ENCODE measurements at regions not wholly inside any gene's neighbourhood (a gene's known extent, or its start where the extent isn't known, plus 50 kb on each side); places are given as distances from the start of the nearest gene placed in this dataset.
A peak's percentile ranks its signal among the peaks of the same experiment; 100 is the strongest.

DNA sequence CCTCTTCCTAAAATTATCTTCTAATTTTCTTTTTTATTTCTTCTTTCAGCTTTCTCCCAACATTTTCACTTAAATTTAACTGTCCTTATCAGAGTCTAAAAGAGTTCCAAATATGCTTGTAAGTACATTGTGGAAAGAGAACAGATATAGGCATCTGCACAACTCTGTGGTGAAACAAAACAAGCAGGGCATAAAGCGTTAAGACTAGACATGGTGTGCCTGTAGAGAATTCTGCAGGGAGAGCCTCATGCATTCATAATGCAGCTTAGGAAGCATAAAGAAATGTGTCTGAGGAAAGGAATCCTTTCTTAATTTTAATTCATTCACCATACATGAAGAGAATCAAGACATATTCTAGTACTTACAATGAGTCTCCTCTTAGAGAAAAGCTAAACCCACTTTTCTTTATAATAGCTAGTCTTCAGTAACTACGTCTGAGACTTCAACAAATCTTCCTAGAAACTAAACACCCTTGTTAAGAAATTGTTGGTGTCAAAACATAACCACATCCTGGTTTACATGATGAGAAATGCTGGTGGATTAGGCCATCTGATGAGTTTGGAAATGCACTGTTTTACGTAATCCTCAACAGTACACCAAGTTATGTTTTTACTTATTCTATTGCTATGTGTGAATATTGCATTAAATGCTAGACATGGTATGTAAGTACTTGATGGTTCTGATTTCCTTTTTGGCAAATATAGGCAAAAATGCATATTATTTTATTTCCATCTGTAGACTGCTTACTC lies 307.8 kb upstream of the GIMD1 start:
- DNase-seq (ENCODE audit: low spot score): no peak

DNA sequence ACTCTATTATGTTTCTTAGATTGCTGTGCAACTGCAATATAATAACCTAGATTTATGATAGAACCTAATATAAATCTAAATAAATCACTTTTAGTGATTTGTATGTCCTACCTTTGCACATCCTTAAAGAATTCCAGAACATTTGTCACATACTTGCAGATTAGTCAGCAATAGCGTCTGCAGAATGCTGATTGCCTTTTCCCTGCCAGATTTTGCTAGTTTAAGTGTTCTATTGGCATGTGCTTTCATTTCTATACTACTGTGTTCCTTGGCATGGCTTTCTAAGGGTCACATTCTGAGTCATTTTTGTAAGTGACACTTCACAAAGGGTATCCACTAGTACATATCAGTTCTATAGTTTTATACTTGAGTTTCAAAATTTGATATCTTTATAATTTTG lies 303.1 kb upstream of the GIMD1 start:
- no peak for DNase-seq (ENCODE audit: low spot score)

DNA sequence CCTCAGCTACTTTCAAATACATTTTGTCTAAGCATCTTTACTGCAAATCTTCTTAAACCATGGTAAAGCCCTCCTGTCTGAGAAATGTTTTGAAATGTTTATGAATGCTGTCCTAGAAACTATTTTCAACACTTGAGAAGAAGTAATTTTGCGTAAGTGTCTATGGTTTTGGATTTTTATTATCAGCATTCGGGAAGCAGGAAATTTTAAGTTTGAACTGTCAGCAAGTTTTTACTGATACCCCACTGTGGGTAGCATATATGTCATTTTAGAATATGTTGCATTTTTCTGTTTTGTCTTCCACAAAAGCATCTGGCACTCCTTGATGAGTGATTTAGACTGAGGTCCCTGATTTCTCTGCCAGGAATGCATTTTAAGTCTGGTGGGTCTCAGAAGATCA lies 302.4 kb upstream of the GIMD1 start:
- DNase-seq (ENCODE audit: low spot score): no peak

DNA sequence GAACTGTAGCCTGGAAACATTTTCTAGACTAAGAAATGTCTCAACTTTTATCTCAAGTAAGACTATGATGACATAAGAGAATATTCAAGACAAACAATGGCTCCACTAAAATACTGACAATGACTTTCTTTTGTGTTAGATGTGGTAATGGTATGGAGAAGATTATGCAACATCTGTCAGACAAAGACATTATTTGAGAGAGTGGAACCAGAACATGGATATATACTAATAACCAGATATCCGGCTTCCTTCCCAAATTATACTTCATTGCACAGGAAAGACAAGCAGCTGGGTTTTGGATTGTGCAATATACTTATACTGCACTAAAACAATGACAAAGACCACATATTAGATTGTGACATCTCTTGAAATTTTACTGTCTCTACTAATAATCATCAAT lies 290.8 kb upstream of the GIMD1 start:
- no peak for DNase-seq (ENCODE audit: low spot score)

DNA sequence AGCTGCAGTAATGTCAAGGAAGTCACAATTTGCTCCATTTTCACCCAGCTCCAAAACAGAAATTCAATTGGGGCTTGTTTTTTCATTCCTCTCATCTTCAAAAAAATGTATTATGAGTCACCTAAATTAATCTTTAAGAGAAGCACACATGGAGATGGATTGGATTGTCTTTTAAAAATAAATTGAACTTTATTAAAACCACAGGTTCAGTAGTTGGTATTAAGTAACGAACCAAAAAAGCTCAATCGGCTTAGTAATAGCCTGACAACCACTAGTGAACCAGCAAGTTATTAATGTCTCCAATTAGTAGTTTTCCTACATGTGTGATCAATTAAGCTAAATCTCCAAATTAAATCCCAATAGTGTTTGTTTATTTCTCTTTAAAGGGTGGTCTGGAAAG lies 283.5 kb upstream of the GIMD1 start:
- DNase-seq (ENCODE audit: low spot score): no peak

DNA sequence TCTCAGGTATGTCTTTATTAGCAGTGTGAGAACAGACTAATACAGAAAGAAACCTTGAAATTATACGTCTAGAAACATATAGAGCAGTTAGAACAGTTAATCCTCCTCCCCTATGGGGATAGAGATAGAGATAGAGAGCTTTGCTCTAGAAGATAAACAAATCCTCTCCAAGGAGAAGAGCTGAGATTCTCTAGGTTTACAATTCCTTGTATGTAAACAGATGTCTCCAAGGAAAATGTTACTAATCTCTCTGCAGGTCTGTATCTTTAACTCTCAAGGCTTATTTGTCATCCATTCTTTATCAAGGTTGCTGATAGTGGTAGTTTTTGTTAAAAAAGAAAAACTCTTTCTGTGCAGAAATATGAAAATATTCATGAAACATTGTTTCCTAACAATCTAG lies 282.1 kb upstream of the GIMD1 start:
- no peak for DNase-seq (ENCODE audit: low spot score)

DNA sequence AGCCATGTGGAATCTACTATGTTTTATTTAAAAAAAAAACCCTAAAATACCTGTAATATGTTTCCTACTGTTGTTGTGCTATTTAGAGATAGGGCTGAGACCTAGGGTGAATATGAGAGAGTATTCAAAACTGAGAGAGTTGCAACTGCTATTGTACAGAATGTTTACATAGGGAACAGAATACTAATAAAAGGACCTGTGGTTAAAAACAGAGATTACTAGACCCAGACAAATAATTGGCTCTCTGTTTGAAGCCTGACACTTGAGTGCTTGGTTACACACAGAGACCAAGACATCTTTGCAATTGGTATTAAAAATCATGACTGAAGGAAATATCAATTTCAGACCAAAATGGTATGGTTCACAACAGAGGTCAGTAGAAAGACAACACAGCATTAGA lies 278.9 kb upstream of the GIMD1 start:
- DNase-seq (ENCODE audit: low spot score): no peak

DNA sequence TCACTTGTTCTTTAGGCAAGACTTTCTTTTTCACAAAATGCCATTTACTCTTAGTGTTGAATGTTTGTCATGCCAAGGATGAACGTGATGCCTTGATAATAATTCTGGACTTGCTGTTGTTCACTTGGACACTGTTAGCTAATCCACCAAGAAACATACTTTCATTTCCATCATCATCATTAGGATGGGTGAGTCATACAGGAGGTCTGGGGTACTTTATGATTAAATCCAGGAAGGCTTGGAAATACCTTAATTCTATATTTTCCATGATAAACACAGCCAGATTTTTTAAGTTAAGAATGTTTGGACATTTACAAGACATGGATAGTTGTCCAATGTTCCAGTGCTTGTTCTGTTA lies 260.7 kb upstream of the GIMD1 start:
- no peak for DNase-seq (ENCODE audit: low spot score)

DNA sequence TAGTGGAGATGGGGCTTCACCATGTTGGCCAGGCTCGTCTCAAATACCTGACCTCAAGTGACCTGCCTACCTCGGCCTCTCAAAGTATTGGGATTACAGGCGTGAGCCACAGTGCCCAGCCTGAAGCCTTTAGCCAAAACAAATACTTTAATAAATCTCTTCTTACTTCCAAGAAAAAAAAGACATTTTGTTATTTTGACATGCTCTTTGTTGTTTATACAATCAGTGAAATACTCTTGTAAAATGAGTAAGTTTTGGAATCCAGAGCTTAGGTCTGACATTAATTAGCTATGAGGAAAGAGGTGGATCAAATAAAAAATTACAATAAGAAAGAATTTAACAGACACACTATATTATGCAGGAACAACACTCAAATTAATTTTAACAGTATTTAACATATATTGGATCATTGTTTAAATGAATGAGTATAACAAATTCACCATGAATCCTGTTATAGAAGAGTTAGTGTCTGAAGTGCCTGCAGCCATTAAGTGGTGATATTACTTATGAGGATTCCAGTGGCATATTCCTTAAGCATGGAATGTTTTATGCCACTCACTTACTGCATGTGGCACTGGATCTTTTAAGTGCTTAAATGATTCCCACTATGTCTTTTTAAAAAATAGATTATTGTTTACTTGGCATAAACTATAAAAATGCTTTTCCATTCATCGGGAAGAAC lies 260.1 kb upstream of the GIMD1 start:
- DNase-seq (ENCODE audit: low spot score): no peak

DNA sequence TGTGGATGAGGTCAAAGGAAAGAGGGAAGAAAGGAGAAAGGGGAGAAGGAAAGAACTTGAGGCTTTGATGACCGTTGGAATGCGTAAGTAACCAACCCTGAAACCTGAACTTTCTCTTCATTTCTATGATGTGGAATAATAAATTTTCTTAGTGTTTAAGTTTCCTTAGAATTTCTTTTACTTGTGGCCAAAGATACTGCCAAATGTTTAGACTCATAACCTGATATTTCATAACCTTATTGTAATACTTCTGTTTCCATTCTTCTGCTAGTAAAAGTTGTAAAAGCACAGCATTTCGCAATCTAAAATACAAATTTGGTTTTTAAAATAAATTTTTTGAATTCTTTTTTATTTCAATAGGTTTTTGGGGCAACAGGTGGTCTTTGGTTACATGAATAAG lies 258.5 kb upstream of the GIMD1 start:
- no peak for DNase-seq (ENCODE audit: low spot score)

DNA sequence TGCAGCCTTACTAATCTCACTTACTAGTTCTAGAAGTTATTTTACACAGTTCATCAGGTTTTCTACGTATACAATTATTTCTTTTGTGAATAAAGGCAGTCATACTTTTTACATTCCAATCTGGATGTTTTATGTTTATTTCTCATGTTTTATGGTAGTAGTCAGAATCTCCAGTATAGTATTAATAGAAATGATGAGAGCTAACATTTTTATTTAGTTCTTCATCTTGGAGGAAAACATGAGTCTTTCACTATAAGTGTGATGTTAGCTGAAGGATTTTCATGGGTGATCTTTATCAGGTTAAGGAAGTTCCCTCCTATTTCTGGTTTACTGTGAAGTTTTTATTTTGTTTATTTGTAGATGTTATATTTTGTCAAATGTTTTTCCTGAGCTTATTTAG lies 256.1 kb upstream of the GIMD1 start:
- DNase-seq (ENCODE audit: low spot score): no peak

DNA sequence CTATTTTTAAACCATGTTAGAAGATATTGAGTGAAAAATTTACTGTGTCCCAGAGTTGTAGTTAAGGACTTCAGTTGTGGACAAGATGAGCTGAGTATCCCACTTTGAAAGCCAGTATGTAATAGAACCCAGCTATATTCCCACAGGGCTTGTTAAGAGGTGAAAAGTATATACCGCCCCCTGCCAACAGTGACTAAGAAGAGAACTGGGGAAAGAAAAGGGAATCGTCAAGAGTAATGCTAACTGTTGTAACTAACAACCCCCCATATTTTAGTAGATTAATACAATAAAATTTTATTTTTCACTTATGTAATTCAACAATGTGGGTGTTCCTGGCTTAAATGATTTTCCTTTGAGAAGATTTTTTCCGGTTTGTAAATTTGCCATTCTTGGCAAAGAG lies 250.4 kb upstream of the GIMD1 start:
- no peak for DNase-seq (ENCODE audit: low spot score)

DNA sequence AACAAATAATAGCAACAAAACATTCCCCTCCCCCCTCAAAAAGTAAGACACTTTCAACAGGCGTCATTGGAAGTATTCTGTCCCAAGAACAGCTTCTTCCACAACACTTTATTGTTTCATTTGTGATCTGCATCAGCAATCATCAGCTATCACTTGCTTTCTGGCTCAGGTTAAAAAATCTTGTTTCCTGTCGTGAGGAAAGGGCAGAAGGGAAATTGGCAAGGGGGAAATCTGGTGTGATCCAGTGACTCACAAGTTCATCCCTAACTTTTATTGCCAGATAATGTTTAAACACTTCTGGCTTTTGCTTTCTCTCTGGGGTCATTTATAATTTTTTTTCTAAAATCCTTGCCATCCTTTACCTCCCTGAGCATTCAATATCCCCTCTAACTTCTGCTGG lies 247.4 kb upstream of the GIMD1 start:
- DNase-seq (ENCODE audit: low spot score): peak; percentile 14

DNA sequence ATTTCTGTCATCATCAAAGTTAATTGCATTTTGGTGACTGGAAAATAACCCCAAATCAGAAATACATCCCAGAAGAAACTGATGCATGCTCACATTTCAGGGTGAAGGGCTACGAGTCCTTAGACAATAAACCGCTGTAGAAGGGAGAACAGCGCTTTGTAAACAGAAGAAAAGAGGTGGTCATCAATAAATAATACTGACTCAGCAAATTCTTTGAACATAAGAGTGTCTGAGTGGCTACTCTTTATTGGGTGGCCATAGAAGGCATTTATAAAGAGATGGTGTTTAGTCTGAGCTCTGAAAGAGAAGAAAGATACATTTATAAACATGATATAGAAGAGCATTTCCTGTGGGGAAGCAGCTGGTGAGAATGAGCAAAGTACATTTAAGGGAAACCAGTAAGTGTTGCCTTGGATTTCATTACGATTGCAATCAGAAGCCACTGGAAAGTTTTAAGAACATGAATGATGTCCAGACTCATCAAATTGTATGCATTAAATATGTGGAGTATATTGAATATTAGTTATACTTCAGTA lies 246.9 kb upstream of the GIMD1 start:
- DNase-seq (ENCODE audit: low spot score): no peak

DNA sequence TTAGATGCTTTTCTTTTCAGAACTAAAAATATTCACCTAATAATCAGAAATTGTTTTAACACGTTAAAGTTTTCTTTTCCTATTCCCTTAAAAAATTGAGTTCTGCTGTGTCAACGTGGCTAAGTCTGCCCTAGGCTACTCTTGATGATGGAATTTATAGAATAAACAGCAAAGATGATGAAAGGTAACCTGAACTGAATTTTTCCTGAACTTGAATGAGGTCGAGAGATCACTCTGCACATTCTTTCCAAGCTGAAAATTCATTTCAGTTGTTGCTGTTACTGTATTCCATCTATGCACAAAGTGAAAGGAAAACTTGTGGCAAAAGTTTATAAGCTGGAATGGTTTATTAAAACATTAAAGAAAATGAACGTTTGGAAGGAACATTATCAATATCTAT lies 245.9 kb upstream of the GIMD1 start:
- no peak for DNase-seq (ENCODE audit: low spot score)

DNA sequence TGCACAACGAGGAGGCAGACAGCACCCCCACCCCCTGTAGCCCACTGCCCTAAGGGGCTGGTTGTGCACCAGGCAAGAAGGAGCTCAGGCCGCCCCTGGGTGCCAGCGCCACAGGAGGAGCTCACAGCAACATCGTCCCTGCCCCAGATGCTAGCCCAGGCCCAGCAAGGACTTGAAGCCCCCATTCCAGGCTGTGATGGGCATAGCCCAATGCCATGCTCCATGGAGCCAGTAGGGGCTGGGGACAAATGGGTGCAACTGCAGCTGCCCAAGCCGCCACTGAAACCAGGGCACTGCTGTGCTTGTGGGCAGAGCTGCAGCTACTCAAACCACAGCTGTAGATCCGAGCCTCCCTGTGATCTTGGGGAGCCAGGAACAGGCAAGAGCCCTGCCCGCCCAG lies 241.3 kb upstream of the GIMD1 start:
- no peak for DNase-seq (ENCODE audit: low spot score)

DNA sequence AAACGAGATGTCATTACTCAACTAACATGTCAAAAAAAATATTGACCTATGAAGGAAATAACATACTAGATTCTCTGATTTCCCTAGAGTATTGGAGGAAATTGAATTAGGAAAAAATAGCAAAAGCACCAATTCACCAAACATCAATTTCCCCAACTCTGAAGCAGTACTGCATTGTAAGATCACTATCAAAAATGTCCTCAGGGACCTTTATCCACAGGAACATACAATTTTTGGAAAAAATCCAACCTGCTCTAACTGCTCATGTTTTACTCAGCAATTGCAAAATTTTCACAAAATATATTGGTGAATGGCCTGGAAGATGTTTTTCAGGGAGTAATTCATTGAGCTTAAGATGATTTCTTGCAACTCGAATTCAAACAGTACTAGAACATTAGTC lies 239.0 kb upstream of the GIMD1 start:
- no peak for DNase-seq (ENCODE audit: low spot score)

DNA sequence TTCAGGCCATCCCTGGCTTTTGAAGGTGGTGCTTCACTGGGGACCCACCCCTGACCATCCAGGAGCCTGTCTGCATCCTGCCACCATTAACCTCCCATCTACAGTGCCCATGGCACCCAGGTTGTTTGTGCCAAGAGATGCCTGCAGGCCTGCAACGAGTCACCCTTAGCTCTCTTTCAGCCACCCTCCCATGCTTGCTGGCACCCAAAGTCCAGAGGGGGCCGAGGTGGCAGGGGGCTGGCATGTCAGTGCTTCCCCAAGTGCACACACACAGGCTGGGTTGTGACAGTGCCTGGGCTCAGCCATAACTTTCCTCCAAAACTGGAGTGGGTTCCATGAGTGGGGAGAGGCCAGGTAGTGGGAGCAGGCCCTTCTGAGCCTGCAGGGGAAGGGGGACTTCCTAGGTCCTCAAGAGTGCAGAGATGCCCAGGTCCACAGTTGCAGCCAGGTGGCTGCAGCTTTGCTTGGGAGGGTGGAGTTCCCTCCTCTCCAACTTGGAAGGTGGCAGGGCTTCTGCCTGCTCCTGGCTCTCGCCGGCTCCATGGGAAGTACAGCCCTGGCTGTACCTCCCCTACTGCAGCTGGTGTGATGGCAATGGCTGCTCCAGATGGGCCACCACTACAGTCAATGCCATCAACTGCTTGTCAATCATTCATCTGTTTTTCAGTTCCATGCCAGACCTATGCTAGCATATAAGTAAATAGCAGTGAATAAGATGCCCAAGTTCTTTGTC lies 235.9 kb upstream of the GIMD1 start:
- DNase-seq (ENCODE audit: low spot score): no peak

DNA sequence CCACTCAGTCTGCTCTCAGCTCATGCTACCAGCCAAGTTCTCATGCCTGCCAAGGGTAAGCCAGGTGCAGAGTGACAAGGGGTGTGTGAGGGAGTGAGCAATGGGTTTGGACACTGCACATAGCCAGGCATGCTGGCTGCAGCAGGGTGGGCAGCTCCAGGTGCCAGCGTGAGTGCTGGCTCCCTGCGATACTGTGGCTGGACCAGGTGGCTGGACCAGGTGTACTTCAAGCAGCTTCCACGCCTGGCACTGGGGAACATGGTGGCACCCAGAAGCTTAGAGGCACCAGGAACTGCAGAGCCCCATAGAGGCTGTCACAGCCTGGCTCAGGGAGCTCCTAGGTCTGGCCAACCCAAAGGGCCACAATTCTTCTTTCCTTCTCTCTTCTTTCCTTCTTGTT lies 234.9 kb upstream of the GIMD1 start:
- DNase-seq (ENCODE audit: low spot score): no peak

DNA sequence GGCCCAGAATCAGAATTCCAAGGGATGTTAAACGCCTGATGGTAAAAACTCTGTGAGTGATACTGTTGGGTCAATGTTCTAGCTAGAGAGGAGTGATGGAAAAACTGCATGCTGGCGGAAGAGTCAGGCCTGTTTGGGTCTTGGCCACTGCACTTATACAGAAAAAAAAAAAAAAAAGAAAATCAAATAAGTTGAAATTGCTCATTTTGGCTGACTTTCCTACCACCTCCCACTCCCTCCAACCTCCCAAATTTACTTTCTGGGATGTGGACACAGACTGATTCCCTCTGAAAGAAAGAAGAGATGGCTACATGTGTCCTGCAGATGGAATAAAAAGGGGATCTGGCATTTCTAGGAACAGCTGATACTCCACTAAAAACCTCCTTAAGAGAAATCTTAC lies 234.1 kb upstream of the GIMD1 start:
- DNase-seq (ENCODE audit: low spot score): no peak

DNA sequence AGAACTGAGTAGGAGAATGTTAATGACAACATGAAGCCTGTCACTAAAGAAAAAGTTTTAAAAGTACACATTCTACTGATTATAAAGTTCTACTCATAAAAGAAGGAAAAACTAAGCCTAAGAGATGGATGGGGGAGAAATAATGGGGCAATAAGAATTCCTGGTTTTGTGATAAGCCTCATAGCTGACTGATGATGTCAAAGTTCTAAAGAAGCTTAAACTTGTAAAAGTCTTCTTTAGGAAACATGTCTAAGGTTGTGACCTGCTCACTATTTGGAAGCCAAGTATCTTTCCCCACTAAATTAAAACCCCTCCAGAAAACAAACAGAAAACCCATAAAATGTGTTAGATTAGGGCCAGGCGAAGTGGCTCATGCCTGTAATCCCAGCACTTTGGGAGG lies 232.9 kb upstream of the GIMD1 start:
- DNase-seq (ENCODE audit: low spot score): no peak

DNA sequence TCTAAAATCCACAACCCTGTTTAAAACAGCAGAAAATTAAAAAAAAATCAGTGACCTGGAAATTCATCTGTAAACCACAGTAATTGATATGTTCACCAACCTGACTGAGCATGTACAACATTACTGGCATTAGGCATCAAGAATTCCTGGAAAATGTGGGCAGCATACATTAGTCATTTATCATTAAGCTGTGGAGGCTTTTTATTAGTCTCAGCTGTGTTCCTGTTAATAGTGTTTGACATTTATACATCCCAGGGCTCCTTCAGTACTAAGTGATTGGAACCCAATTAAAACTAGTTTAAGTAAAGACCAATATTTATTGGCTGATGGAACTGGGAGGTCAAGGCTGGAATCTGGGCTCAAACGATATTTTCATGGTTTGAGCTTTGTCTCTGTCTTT lies 227.3 kb upstream of the GIMD1 start:
- no peak for DNase-seq (ENCODE audit: low spot score)

DNA sequence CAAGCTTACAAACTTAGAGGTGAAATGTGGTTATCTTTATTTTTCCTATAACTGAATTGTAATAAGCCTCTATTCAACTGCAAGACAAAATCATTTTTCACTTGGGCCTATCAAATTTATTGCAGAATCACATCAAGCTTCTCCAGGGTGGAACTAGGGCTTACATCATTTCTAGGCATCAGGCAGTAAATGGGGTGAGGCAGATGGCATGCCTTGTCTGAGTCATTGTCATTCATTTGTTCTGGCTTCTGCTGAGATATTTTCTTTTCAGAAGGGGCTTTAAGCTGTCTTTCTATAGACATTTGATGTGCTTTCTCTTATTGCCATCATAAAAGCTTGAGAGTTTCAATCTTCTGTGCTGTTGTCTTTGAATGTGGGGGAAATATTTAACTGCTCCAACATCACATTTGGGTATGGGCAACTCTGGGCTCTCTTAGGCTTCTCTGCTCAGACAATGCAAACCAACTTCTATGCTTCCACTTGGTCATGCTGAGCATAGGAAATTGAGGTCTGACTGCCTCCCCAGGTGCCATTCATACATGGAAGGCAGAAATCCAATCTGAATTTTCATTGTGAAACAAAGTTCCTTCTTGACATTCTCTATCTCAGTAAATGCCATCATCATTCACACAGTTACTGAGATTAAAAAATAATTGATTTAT lies 225.8 kb upstream of the GIMD1 start:
- peak; percentile 23 for DNase-seq (ENCODE audit: low spot score)

Data from kidney tubule cell (primary cell).